ENCODE measurements at regions not wholly inside any gene's neighbourhood (a gene's known extent, or its start where the extent isn't known, plus 50 kb on each side); places are given as distances from the start of the nearest gene placed in this dataset.

- WGBS (ENCODE audit: insufficient coverage): 80% methylated on average over 1 of the region's 4 CpGs
- no peaks in the 10 kb centered on the region for H3K36me3 ChIP-seq (ENCODE audit: control insufficient read depth, insufficient read depth, low read length)
- no peak overlapping the region for H3K27ac ChIP-seq (ENCODE audit: low read length)
- no peak overlapping the region for H3K4me3 ChIP-seq (ENCODE audit: low read length)
- H3K9me3 ChIP-seq (replicated peaks; ENCODE audit: control insufficient read depth, low read depth, low read length): no peaks in the 10 kb centered on the region
- no peak for DNase-seq
- H3K27me3 ChIP-seq (ENCODE audit: control insufficient read depth, insufficient read depth, low read length): no peaks in the 10 kb centered on the region
- peaks cover 2% of the 10 kb centered on the region for H3K4me1 ChIP-seq (ENCODE audit: control insufficient read depth, insufficient read depth, low read length)
These were observed 199.3 kb downstream of the MTX2 start for GRCh38 chr2:176468457-176469113.

GRCh38 chr2:176470713-176471112 lies 201.5 kb downstream of the MTX2 start:
- Histone ChIP-seq H3K9me3 (replicated peaks; ENCODE audit: control insufficient read depth, low read depth, low read length) (no peaks in the 10 kb centered on the region), H3K36me3 (ENCODE audit: control insufficient read depth, insufficient read depth, low read length) (no peaks in the 10 kb centered on the region), H3K27ac (ENCODE audit: low read length) (no peak overlapping the region), H3K4me3 (ENCODE audit: low read length) (no peak overlapping the region), H3K4me1 (ENCODE audit: control insufficient read depth, insufficient read depth, low read length) (peaks cover 2% of the 10 kb centered on the region), H3K27me3 (ENCODE audit: control insufficient read depth, insufficient read depth, low read length) (no peaks in the 10 kb centered on the region)
- WGBS (ENCODE audit: insufficient coverage): 100% methylated on average over 2 of the region's 4 CpGs
- DNase-seq: no peak

- H3K36me3 ChIP-seq (ENCODE audit: control insufficient read depth, insufficient read depth, low read length): no peaks in the 10 kb centered on the region
- H3K4me3 ChIP-seq (ENCODE audit: low read length): no peak overlapping the region
- H3K4me1 ChIP-seq (ENCODE audit: control insufficient read depth, insufficient read depth, low read length): peaks cover 2% of the 10 kb centered on the region
- H3K27me3 ChIP-seq (ENCODE audit: control insufficient read depth, insufficient read depth, low read length): no peaks in the 10 kb centered on the region
- no peaks in the 10 kb centered on the region for H3K9me3 ChIP-seq (replicated peaks; ENCODE audit: control insufficient read depth, low read depth, low read length)
- no peak for DNase-seq
- WGBS (ENCODE audit: insufficient coverage): 60% methylated on average over 1 of the region's 2 CpGs
- H3K27ac ChIP-seq (ENCODE audit: low read length): no peak overlapping the region
These were observed 202.7 kb downstream of the MTX2 start for GRCh38 chr2:176471949-176472348.

- H3K36me3 ChIP-seq (ENCODE audit: control insufficient read depth, insufficient read depth, low read length): no peaks in the 10 kb centered on the region
- H3K27ac ChIP-seq (ENCODE audit: low read length): no peak overlapping the region
- peak; percentile 73 for DNase-seq
- no peaks in the 10 kb centered on the region for H3K27me3 ChIP-seq (ENCODE audit: control insufficient read depth, insufficient read depth, low read length)
- WGBS (ENCODE audit: insufficient coverage): 57% methylated on average over 3 of the region's 4 CpGs
- no peaks in the 10 kb centered on the region for H3K9me3 ChIP-seq (replicated peaks; ENCODE audit: control insufficient read depth, low read depth, low read length)
- peaks cover 2% of the 10 kb centered on the region for H3K4me1 ChIP-seq (ENCODE audit: control insufficient read depth, insufficient read depth, low read length)
- no peak overlapping the region for H3K4me3 ChIP-seq (ENCODE audit: low read length)
These were observed 203.9 kb downstream of the MTX2 start for GRCh38 chr2:176473177-176473576.

GRCh38 chr2:176473851-176474250 lies 204.6 kb downstream of the MTX2 start:
- H3K36me3 ChIP-seq (ENCODE audit: control insufficient read depth, insufficient read depth, low read length): no peaks in the 10 kb centered on the region
- no peaks in the 10 kb centered on the region for H3K27me3 ChIP-seq (ENCODE audit: control insufficient read depth, insufficient read depth, low read length)
- H3K4me1 ChIP-seq (ENCODE audit: control insufficient read depth, insufficient read depth, low read length): peaks cover 2% of the 10 kb centered on the region
- 89% methylated on average over 4 of the region's 6 CpGs for WGBS (ENCODE audit: insufficient coverage)
- H3K27ac ChIP-seq (ENCODE audit: low read length): no peak overlapping the region
- DNase-seq: no peak
- H3K4me3 ChIP-seq (ENCODE audit: low read length): no peak overlapping the region
- H3K9me3 ChIP-seq (replicated peaks; ENCODE audit: control insufficient read depth, low read depth, low read length): no peaks in the 10 kb centered on the region

GRCh38 chr2:176477336-176477735 lies 208.1 kb downstream of the MTX2 start:
- 90% methylated on average over 1 of the region's 1 CpG for WGBS (ENCODE audit: insufficient coverage)
- no peak overlapping the region for H3K27ac ChIP-seq (ENCODE audit: low read length)
- H3K27me3 ChIP-seq (ENCODE audit: control insufficient read depth, insufficient read depth, low read length): no peaks in the 10 kb centered on the region
- peaks cover 2% of the 10 kb centered on the region for H3K4me1 ChIP-seq (ENCODE audit: control insufficient read depth, insufficient read depth, low read length)
- H3K9me3 ChIP-seq (replicated peaks; ENCODE audit: control insufficient read depth, low read depth, low read length): no peaks in the 10 kb centered on the region
- H3K36me3 ChIP-seq (ENCODE audit: control insufficient read depth, insufficient read depth, low read length): no peaks in the 10 kb centered on the region
- no peak for DNase-seq
- H3K4me3 ChIP-seq (ENCODE audit: low read length): no peak overlapping the region

- H3K36me3 ChIP-seq (ENCODE audit: control insufficient read depth, insufficient read depth, low read length): no peaks in the 10 kb centered on the region
- DNase-seq: no peak
- no peak overlapping the region for H3K27ac ChIP-seq (ENCODE audit: low read length)
- no peaks in the 10 kb centered on the region for H3K27me3 ChIP-seq (ENCODE audit: control insufficient read depth, insufficient read depth, low read length)
- no peaks in the 10 kb centered on the region for H3K9me3 ChIP-seq (replicated peaks; ENCODE audit: control insufficient read depth, low read depth, low read length)
- H3K4me3 ChIP-seq (ENCODE audit: low read length): no peak overlapping the region
- WGBS (ENCODE audit: insufficient coverage): no CpG with 5 or more reads among the region's 1 CpG
- H3K4me1 ChIP-seq (ENCODE audit: control insufficient read depth, insufficient read depth, low read length): peaks cover under 1% of the 10 kb centered on the region
These were observed 210.7 kb downstream of the MTX2 start for GRCh38 chr2:176479961-176480360.

- WGBS (ENCODE audit: insufficient coverage): 25% methylated on average over 2 of the region's 3 CpGs
- Histone ChIP-seq H3K27me3 (ENCODE audit: control insufficient read depth, insufficient read depth, low read length) (no peaks in the 10 kb centered on the region), H3K27ac (ENCODE audit: low read length) (no peak overlapping the region), H3K9me3 (replicated peaks; ENCODE audit: control insufficient read depth, low read depth, low read length) (no peaks in the 10 kb centered on the region), H3K4me3 (ENCODE audit: low read length) (no peak overlapping the region), H3K36me3 (ENCODE audit: control insufficient read depth, insufficient read depth, low read length) (no peaks in the 10 kb centered on the region), H3K4me1 (ENCODE audit: control insufficient read depth, insufficient read depth, low read length) (peaks cover 6% of the 10 kb centered on the region)
- DNase-seq: peak; percentile 49
These were observed 212.9 kb downstream of the MTX2 start for GRCh38 chr2:176482107-176482506.

GRCh38 chr2:176483476-176483875 lies 214.2 kb downstream of the MTX2 start:
- no peaks in the 10 kb centered on the region for H3K9me3 ChIP-seq (replicated peaks; ENCODE audit: control insufficient read depth, low read depth, low read length)
- H3K36me3 ChIP-seq (ENCODE audit: control insufficient read depth, insufficient read depth, low read length): no peaks in the 10 kb centered on the region
- DNase-seq: no peak
- H3K4me3 ChIP-seq (ENCODE audit: low read length): no peak overlapping the region
- H3K4me1 ChIP-seq (ENCODE audit: control insufficient read depth, insufficient read depth, low read length): peaks cover 8% of the 10 kb centered on the region
- no peak overlapping the region for H3K27ac ChIP-seq (ENCODE audit: low read length)
- H3K27me3 ChIP-seq (ENCODE audit: control insufficient read depth, insufficient read depth, low read length): no peaks in the 10 kb centered on the region
- 85% methylated on average over 5 of the region's 7 CpGs for WGBS (ENCODE audit: insufficient coverage)

- H3K4me3 ChIP-seq (ENCODE audit: low read length): no peak overlapping the region
- no peaks in the 10 kb centered on the region for H3K36me3 ChIP-seq (ENCODE audit: control insufficient read depth, insufficient read depth, low read length)
- H3K4me1 ChIP-seq (ENCODE audit: control insufficient read depth, insufficient read depth, low read length): peaks cover 8% of the 10 kb centered on the region
- 58% methylated on average over 3 of the region's 10 CpGs for WGBS (ENCODE audit: insufficient coverage)
- no peaks in the 10 kb centered on the region for H3K27me3 ChIP-seq (ENCODE audit: control insufficient read depth, insufficient read depth, low read length)
- H3K9me3 ChIP-seq (replicated peaks; ENCODE audit: control insufficient read depth, low read depth, low read length): no peaks in the 10 kb centered on the region
- no peak overlapping the region for H3K27ac ChIP-seq (ENCODE audit: low read length)
- no peak for DNase-seq
These were observed 214.8 kb downstream of the MTX2 start for GRCh38 chr2:176483901-176484568.
